Neural cell (in vitro differentiated cells): ENCODE measurements at regions not wholly inside any gene's neighbourhood (a gene's known extent, or its start where the extent isn't known, plus 50 kb on each side); places are given as distances from the start of the nearest gene placed in this dataset.

Source experiments
- H2AFZ ChIP-seq: fragments of 200-600, 300-800 bp; sonication (generic), shearing (Covaris generic); 2 replicates; pipeline ENCODE4 v1.6.0; 2014; ENCODE audit warnings: low read depth, mild to moderate bottlenecking, antibody characterized with exemption, low read length, moderate library complexity
- H3F3A ChIP-seq: fragments of 200-600 bp; shearing (Covaris generic); 2 replicates; pipeline ENCODE4 v1.6.1; 2016; ENCODE audit warnings: mild to moderate bottlenecking, moderate library complexity, mixed read lengths, antibody characterized with exemption, low read length; ENCODE audit not compliant: insufficient read depth, poor library complexity, severe bottlenecking
- H3K27ac ChIP-seq: fragments of 200-600, 300-800 bp; sonication (generic), shearing (Covaris generic); 2 replicates; pipeline ENCODE4 v1.5.1; 2014; ENCODE audit warnings: mild to moderate bottlenecking, low read length, moderate library complexity
- H3K27me3 ChIP-seq: fragments of 300-800, 200-600 bp; sonication (generic), shearing (Covaris generic); 2 replicates; pipeline ENCODE4 v1.6.0; 2014; ENCODE audit warnings: mild to moderate bottlenecking, low read depth, low read length, moderate library complexity; ENCODE audit not compliant: insufficient read depth
- H3K36me3 ChIP-seq: fragments of 300-800, 200-600 bp; sonication (generic), shearing (Covaris generic); 2 replicates; pipeline ENCODE4 v1.5.1; 2014; ENCODE audit warnings: mild to moderate bottlenecking, antibody characterized with exemption, low read length, moderate library complexity; ENCODE audit not compliant: insufficient read depth
- H3K4me2 ChIP-seq: fragments of 300-800, 200-600 bp; sonication (generic), shearing (Covaris generic); 2 replicates; pipeline ENCODE4 v1.6.0; 2014; ENCODE audit warnings: mild to moderate bottlenecking, low read length
- H3K4me3 ChIP-seq: fragments of 300-800, 200-600 bp; sonication (generic), shearing (Covaris generic); 2 replicates; pipeline ENCODE4 v1.5.1; 2014; ENCODE audit warnings: mild to moderate bottlenecking, low read length, moderate library complexity
- H3K79me2 ChIP-seq: fragments of 200-600 bp; shearing (Covaris generic); replicated peaks from 2 replicates; pipeline ENCODE4 v1.6.0; 2014; ENCODE audit warnings: mild to moderate bottlenecking, low read length, moderate library complexity; ENCODE audit not compliant: insufficient read depth
- H3K9ac ChIP-seq: fragments of 300-800, 200-600 bp; sonication (generic), shearing (Covaris generic); 2 replicates; pipeline ENCODE4 v1.6.1; 2016; ENCODE audit warnings: mild to moderate bottlenecking, low read length, mixed read lengths
- H3K9me2 ChIP-seq: fragments of 200-600 bp; shearing (Covaris generic); 2 replicates; pipeline ENCODE4 v1.6.1; 2016; ENCODE audit warnings: mild to moderate bottlenecking, low read length, mixed read lengths; ENCODE audit not compliant: insufficient read depth
- H3K9me3 ChIP-seq: fragments of 200-600, 300-800 bp; sonication (generic), shearing (Covaris generic); 2 replicates; pipeline ENCODE4 v1.6.1; 2016; ENCODE audit warnings: mild to moderate bottlenecking, mixed run types, low read length, moderate library complexity, mixed read lengths
- H4K20me1 ChIP-seq: fragments of 200-600 bp; shearing (Covaris generic); 2 replicates; pipeline ENCODE4 v1.6.1; 2016; ENCODE audit warnings: mild to moderate bottlenecking, mixed run types; ENCODE audit not compliant: insufficient read depth
- CTCF ChIP-seq: fragments of 450-650 bp; IDR thresholded peaks from 2 replicates; pipeline ENCODE4 v1.5.1; 2014; ENCODE audit warnings: antibody characterized with exemption, mild to moderate bottlenecking, moderate library complexity; ENCODE audit not compliant: poor library complexity, severe bottlenecking
- EP300 ChIP-seq: fragments of 450-650 bp; conservative IDR thresholded peaks from 2 replicates; pipeline ENCODE4 v1.6.1; 2014; ENCODE audit warnings: antibody characterized with exemption, mild to moderate bottlenecking, moderate library complexity; ENCODE audit not compliant: poor library complexity, severe bottlenecking
- EZH2 ChIP-seq: fragments of 200-600, 300-800 bp; shearing (Covaris generic), sonication (generic); IDR thresholded peaks from 2 replicates; pipeline ENCODE4 v1.6.1; 2014; ENCODE audit warnings: antibody characterized with exemption, low read length, borderline replicate concordance, mild to moderate bottlenecking; ENCODE audit not compliant: insufficient read depth, poor library complexity, severe bottlenecking
- MXI1 ChIP-seq: fragments of 450-650 bp; conservative IDR thresholded peaks from 2 replicates; pipeline ENCODE4 v1.6.1; 2014; ENCODE audit warnings: antibody characterized with exemption, mild to moderate bottlenecking; ENCODE audit not compliant: poor library complexity, severe bottlenecking
- POLR2AphosphoS5 ChIP-seq: IDR thresholded peaks from 2 replicates; pipeline ENCODE4 v1.6.1; 2012
- RAD21 ChIP-seq: fragments of 450-650 bp; conservative IDR thresholded peaks from 2 replicates; pipeline ENCODE4 v1.6.1; 2014; ENCODE audit warnings: antibody characterized with exemption, mild to moderate bottlenecking, moderate library complexity
- REST ChIP-seq: IDR thresholded peaks from 2 replicates; pipeline ENCODE4 v1.6.1; 2012; ENCODE audit warnings: borderline replicate concordance
- SMC3 ChIP-seq: fragments of 450-650 bp; conservative IDR thresholded peaks from 2 replicates; pipeline ENCODE4 v1.6.1; 2014; ENCODE audit warnings: antibody characterized with exemption, mild to moderate bottlenecking, moderate library complexity; ENCODE audit not compliant: poor library complexity
- TAF1 ChIP-seq: IDR thresholded peaks from 2 replicates; pipeline ENCODE4 v1.6.1; 2012; ENCODE audit warnings: low read depth

- H3F3A ChIP-seq: no peaks in the 10 kb centered on the region
- no peak overlapping the region for H3K27ac ChIP-seq
- TF ChIP-seq REST (no peak), CTCF (no peak), EP300 (no peak), POLR2AphosphoS5 (no peak), TAF1 (no peak)
- H3K79me2 ChIP-seq: no peaks in the 10 kb centered on the region
- H2AFZ ChIP-seq: no peak overlapping the region
- H3K4me2 ChIP-seq: no peak overlapping the region
- H3K4me3 ChIP-seq: no peak overlapping the region
- no peaks in the 10 kb centered on the region for H3K9me3 ChIP-seq
- no peaks in the 10 kb centered on the region for H3K9me2 ChIP-seq
- H3K27me3 ChIP-seq: no peaks in the 10 kb centered on the region
- no peaks in the 10 kb centered on the region for H4K20me1 ChIP-seq
- no peaks in the 10 kb centered on the region for H3K36me3 ChIP-seq
- H3K9ac ChIP-seq: no peak overlapping the region
These were observed 467.0 kb upstream of the PKDCC start for GRCh38 chr2:41580806-41581205.

GRCh38 chr2:41595240-41595639 is 452.6 kb upstream of the PKDCC start:
- Histone ChIP-seq H3K27ac (no peak overlapping the region), H3K9me3 (no peaks in the 10 kb centered on the region), H3K9me2 (no peaks in the 10 kb centered on the region), H3F3A (no peaks in the 10 kb centered on the region), H3K27me3 (no peaks in the 10 kb centered on the region), H2AFZ (no peak overlapping the region), H3K4me2 (no peak overlapping the region), H3K4me3 (no peak overlapping the region), H3K36me3 (no peaks in the 10 kb centered on the region), H3K79me2 (no peaks in the 10 kb centered on the region), H3K9ac (no peak overlapping the region), H4K20me1 (no peaks in the 10 kb centered on the region)
- no peak for TF ChIP-seq EP300
- no peak for TF ChIP-seq CTCF
- TF ChIP-seq TAF1: no peak
- no peak for TF ChIP-seq SMC3
- no peak for TF ChIP-seq POLR2AphosphoS5
- no peak for TF ChIP-seq MXI1
- TF ChIP-seq RAD21: no peak
- TF ChIP-seq REST: no peak
- TF ChIP-seq EZH2: no peak
